ENCODE measurements at regions not wholly inside any gene's neighbourhood (a gene's known extent, or its start where the extent isn't known, plus 50 kb on each side); places are given as distances from the start of the nearest gene placed in this dataset.

DNA sequence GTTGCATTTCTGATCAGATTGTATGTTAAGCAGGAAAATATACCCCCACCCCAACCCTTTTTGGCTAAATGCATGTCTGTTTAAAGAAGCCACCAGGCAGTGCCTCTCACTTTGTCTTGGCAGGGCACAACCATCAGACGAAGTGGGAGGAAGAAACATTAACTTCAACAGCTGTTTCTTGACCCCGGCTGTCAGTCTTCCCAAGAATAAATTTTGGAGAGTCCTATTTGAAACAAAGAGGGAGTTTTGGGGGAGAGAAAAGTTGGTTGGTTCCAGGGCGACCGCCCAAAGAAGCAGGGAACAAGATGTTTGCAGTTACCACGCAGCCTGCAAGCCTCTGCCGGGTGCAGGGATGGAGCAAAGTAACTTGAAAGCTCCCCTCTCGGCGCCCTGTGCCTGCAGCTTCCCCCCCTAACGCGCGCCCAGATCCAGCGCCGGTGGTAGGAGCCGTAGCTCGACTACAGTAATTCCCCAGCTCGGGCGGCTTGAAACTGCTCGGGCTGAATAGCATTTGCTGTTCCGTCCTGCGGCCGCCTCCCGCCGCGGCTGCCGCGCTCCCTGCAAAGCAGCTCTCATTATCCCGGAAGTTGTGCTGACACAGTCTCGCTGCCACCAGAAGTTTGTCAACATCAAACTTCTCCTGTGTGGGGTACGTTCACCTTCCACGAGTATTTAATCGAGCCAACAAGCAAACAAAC, 100.7 kb upstream of the SSBP2 start:
- TF ChIP-seq, protein P1, sequence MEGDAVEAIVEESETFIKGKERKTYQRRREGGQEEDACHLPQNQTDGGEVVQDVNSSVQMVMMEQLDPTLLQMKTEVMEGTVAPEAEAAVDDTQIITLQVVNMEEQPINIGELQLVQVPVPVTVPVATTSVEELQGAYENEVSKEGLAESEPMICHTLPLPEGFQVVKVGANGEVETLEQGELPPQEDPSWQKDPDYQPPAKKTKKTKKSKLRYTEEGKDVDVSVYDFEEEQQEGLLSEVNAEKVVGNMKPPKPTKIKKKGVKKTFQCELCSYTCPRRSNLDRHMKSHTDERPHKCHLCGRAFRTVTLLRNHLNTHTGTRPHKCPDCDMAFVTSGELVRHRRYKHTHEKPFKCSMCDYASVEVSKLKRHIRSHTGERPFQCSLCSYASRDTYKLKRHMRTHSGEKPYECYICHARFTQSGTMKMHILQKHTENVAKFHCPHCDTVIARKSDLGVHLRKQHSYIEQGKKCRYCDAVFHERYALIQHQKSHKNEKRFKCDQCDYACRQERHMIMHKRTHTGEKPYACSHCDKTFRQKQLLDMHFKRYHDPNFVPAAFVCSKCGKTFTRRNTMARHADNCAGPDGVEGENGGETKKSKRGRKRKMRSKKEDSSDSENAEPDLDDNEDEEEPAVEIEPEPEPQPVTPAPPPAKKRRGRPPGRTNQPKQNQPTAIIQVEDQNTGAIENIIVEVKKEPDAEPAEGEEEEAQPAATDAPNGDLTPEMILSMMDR (IDR thresholded peaks at IDR 0.05; ENCODE audit: borderline replicate concordance, extremely low read depth, low read length, poor library complexity, severe bottlenecking) = no peak
- no peak for TF ChIP-seq EZH2 (IDR thresholded peaks at IDR 0.05; ENCODE audit: borderline replicate concordance, low read depth, low read length, severe bottlenecking)
